Naive thymus-derived CD8-positive, alpha-beta T cell (primary cell): ENCODE measurements at regions not wholly inside any gene's neighbourhood (a gene's known extent, or its start where the extent isn't known, plus 50 kb on each side); places are given as distances from the start of the nearest gene placed in this dataset.
A peak's percentile ranks its signal among the peaks of the same experiment; 100 is the strongest.
"Not testable (repeated sequence)": the region's sequence is repeated elsewhere in the genome, so short reads cannot be mapped to it uniquely, and the experiment has no call there.

Source experiments
- ATAC-seq, 2 donors: fragments of 150-1000 bp; cut with Tn5 transposase in 1 of 2; sonication (Bioruptor Pico), chemical (Tn5 transposase) in 1 of 2; 1 replicate in 1 of 2; 2 replicates in 1 of 2; pipeline ENCODE4 v1.10.0; 2021; ENCODE audit warnings: mild to moderate bottlenecking in 2 of 2, moderate library complexity in 2 of 2
- POLR2A ChIA-PET: fragments of 350-600 bp; sonication (Branson Sonifier 250); formaldehyde crosslinking; loops from one replicate; lab custom pipeline; 2021; ENCODE audit warnings: antibody characterized with exemption; lab: Charles Lee
- DNase-seq, 10 donors: peaks; one replicate each; pipeline versions ENCODE4 v3.0.0 to v3.0.0-alpha.2; 2020 to 2022
- H3K27ac Mint-ChIP-seq, 10 donors: one replicate each; pipeline ENCODE4 v1.8.0; 2020 to 2022; ENCODE audit warnings: mild to moderate bottlenecking in 10 of 10, mixed read lengths in 10 of 10, moderate library complexity in 4 of 10, inconsistent platforms in 1 of 10
- H3K27me3 Mint-ChIP-seq, 5 donors: one replicate each; pipeline ENCODE4 v1.8.0; 2021 to 2022; ENCODE audit warnings: mixed read lengths in 5 of 5
- H3K36me3 Mint-ChIP-seq, 3 donors: one replicate each; pipeline ENCODE4 v1.8.0; 2020 to 2022; ENCODE audit warnings: mixed read lengths in 3 of 3, mild to moderate bottlenecking in 2 of 3, inconsistent platforms in 1 of 3
- H3K4me1 Mint-ChIP-seq, 4 donors: one replicate each; pipeline ENCODE4 v1.8.0; 2021 to 2022; ENCODE audit warnings: mixed read lengths in 4 of 4
- H3K4me3 Mint-ChIP-seq, 10 donors: one replicate each; pipeline ENCODE4 v1.8.0; 2020 to 2022; ENCODE audit warnings: mild to moderate bottlenecking in 10 of 10, mixed read lengths in 10 of 10, moderate library complexity in 6 of 10, inconsistent platforms in 1 of 10
- H3K9me3 Mint-ChIP-seq, 9 donors: one replicate each; pipeline ENCODE4 v1.8.0; 2020 to 2022; ENCODE audit warnings: mixed read lengths in 9 of 9, mild to moderate bottlenecking in 3 of 9, inconsistent platforms in 1 of 9, moderate library complexity in 1 of 9

- ATAC-seq: no peak
- Mint-ChIP-seq H3K9me3 (no peaks in the 10 kb centered on the region), H3K27ac (no peak overlapping the region), H3K27me3 (no peaks in the 10 kb centered on the region), H3K4me1 (peaks cover 0 to 8% (median 5%) of the 10 kb centered on the region in 4 donors), H3K4me3 (no peak overlapping the region), H3K36me3 (no peaks in the 10 kb centered on the region)
- POLR2A ChIA-PET: no interaction called here
- DNase-seq: no peak
Measured at GRCh38 chr5:68673823-68674180, 420.0 kb upstream of the SLC30A5 start.

GRCh38 chr5:68679041-68679440, 414.8 kb upstream of the SLC30A5 start:
- Mint-ChIP-seq H3K36me3 (peaks cover 0 to 3% (median 0%) of the 10 kb centered on the region in 3 donors), H3K9me3 (no peaks in the 10 kb centered on the region), H3K4me3 (no peak overlapping the region), H3K27me3 (peaks cover 0 to 8% (median 2%) of the 10 kb centered on the region in 5 donors), H3K4me1 (peaks cover 0 to 7% (median 1%) of the 10 kb centered on the region in 4 donors), H3K27ac (no peak overlapping the region)
- no peak for DNase-seq
- POLR2A ChIA-PET: no interaction called here
- no peak for ATAC-seq

GRCh38 chr5:68680366-68680765, 413.4 kb upstream of the SLC30A5 start:
- peaks cover 0 to 3% (median 0%) of the 10 kb centered on the region in 3 donors for H3K36me3 Mint-ChIP-seq
- no peak overlapping the region for H3K4me3 Mint-ChIP-seq
- POLR2A ChIA-PET: no interaction called here
- no peaks in the 10 kb centered on the region for H3K9me3 Mint-ChIP-seq
- peaks cover 0 to 8% (median 2%) of the 10 kb centered on the region in 5 donors for H3K27me3 Mint-ChIP-seq
- H3K4me1 Mint-ChIP-seq: peaks cover 0 to 7% (median 3%) of the 10 kb centered on the region in 4 donors
- ATAC-seq (no peak), DNase-seq (no peak)
- H3K27ac Mint-ChIP-seq: peak overlapping the region in 1 of 10 donors; percentile 19

- Mint-ChIP-seq H3K4me1 (peaks cover 0 to 7% (median 3%) of the 10 kb centered on the region in 4 donors), H3K9me3 (no peaks in the 10 kb centered on the region), H3K27me3 (peaks cover 0 to 8% (median 2%) of the 10 kb centered on the region in 5 donors), H3K4me3 (no peak overlapping the region), H3K27ac (no peak overlapping the region), H3K36me3 (peaks cover 0 to 3% (median 0%) of the 10 kb centered on the region in 3 donors)
- ATAC-seq: no peak
- POLR2A ChIA-PET: no interaction called here
- no peak for DNase-seq
Measured at GRCh38 chr5:68681929-68682328, 411.9 kb upstream of the SLC30A5 start.

GRCh38 chr5:68682400-68683160, 411.2 kb upstream of the SLC30A5 start:
- no peak overlapping the region for H3K27ac Mint-ChIP-seq
- DNase-seq (no peak), ATAC-seq (no peak)
- H3K4me1 Mint-ChIP-seq: peaks cover 0 to 7% (median 3%) of the 10 kb centered on the region in 4 donors
- H3K27me3 Mint-ChIP-seq: peaks cover 0 to 8% (median 2%) of the 10 kb centered on the region in 5 donors
- POLR2A ChIA-PET: interaction anchor here (0.6 kb wide), 1 partner anchor 1140 kb away, joined by 6 read pairs; no protein-coding TSS in a partner anchor
- no peaks in the 10 kb centered on the region for H3K9me3 Mint-ChIP-seq
- no peak overlapping the region for H3K4me3 Mint-ChIP-seq
- H3K36me3 Mint-ChIP-seq: peaks cover 0 to 3% (median 0%) of the 10 kb centered on the region in 3 donors

- Mint-ChIP-seq H3K4me3 (no peak overlapping the region), H3K36me3 (peaks cover 0 to 3% (median 0%) of the 10 kb centered on the region in 3 donors), H3K27me3 (peaks cover 0 to 8% (median 2%) of the 10 kb centered on the region in 5 donors), H3K4me1 (peaks cover 0 to 7% (median 4%) of the 10 kb centered on the region in 4 donors), H3K27ac (no peak overlapping the region), H3K9me3 (no peaks in the 10 kb centered on the region)
- POLR2A ChIA-PET: no interaction called here
- ATAC-seq: no peak
- DNase-seq: no peak
Measured at GRCh38 chr5:68683632-68684036, 410.2 kb upstream of the SLC30A5 start.

GRCh38 chr5:68685863-68686262, 408.0 kb upstream of the SLC30A5 start:
- POLR2A ChIA-PET: no interaction called here
- ATAC-seq: no peak
- peaks cover 0 to 16% (median 4%) of the 10 kb centered on the region in 4 donors for H3K4me1 Mint-ChIP-seq
- peaks cover 0 to 3% (median 1%) of the 10 kb centered on the region in 5 donors for H3K27me3 Mint-ChIP-seq
- no peak overlapping the region for H3K4me3 Mint-ChIP-seq
- H3K36me3 Mint-ChIP-seq: peaks cover 0 to 8% (median 3%) of the 10 kb centered on the region in 3 donors
- no peak overlapping the region for H3K27ac Mint-ChIP-seq
- H3K9me3 Mint-ChIP-seq: peaks cover 0 to 7% (median 0%) of the 10 kb centered on the region in 9 donors
- DNase-seq: no peak

- POLR2A ChIA-PET: no interaction called here
- peaks cover 0 to 16% (median 4%) of the 10 kb centered on the region in 4 donors for H3K4me1 Mint-ChIP-seq
- H3K9me3 Mint-ChIP-seq: peaks cover 0 to 22% (median 10%) of the 10 kb centered on the region in 9 donors
- peaks cover 0 to 4% (median 0%) of the 10 kb centered on the region in 5 donors for H3K27me3 Mint-ChIP-seq
- peaks cover 0 to 18% (median 10%) of the 10 kb centered on the region in 3 donors for H3K36me3 Mint-ChIP-seq
- no peak for DNase-seq
- ATAC-seq: no peak
- H3K4me3 Mint-ChIP-seq: no peak overlapping the region
- H3K27ac Mint-ChIP-seq: no peak overlapping the region
Measured at GRCh38 chr5:68688547-68688946, 405.3 kb upstream of the SLC30A5 start.

GRCh38 chr5:68689010-68689409, 404.8 kb upstream of the SLC30A5 start:
- Mint-ChIP-seq H3K27ac (no peak overlapping the region), H3K9me3 (peaks cover 0 to 27% (median 10%) of the 10 kb centered on the region in 9 donors), H3K4me3 (no peak overlapping the region), H3K4me1 (peaks cover 0 to 16% (median 4%) of the 10 kb centered on the region in 4 donors), H3K36me3 (peaks cover 0 to 15% (median 10%) of the 10 kb centered on the region in 3 donors), H3K27me3 (peaks cover 0 to 4% (median 0%) of the 10 kb centered on the region in 5 donors)
- no peak for DNase-seq
- ATAC-seq: no peak
- POLR2A ChIA-PET: no interaction called here

- H3K27ac Mint-ChIP-seq, H3K27me3 Mint-ChIP-seq, ATAC-seq, POLR2A ChIA-PET, H3K4me3 Mint-ChIP-seq, DNase-seq: not testable (repeated sequence)
- Mint-ChIP-seq H3K9me3 (peaks cover 0 to 34% (median 13%) of the 10 kb centered on the region in 9 donors), H3K36me3 (peaks cover 0 to 15% (median 10%) of the 10 kb centered on the region in 3 donors), H3K4me1 (peaks cover 0 to 16% (median 3%) of the 10 kb centered on the region in 4 donors)
Measured at GRCh38 chr5:68691874-68692273, 401.9 kb upstream of the SLC30A5 start.

GRCh38 chr5:68698025-68698940, 395.5 kb upstream of the SLC30A5 start:
- no peak overlapping the region for H3K4me3 Mint-ChIP-seq
- DNase-seq (no peak), ATAC-seq (no peak)
- H3K9me3 Mint-ChIP-seq: peaks cover 1 to 26% (median 8%) of the 10 kb centered on the region in 9 donors
- H3K27ac Mint-ChIP-seq: peak overlapping the region in 2 of 10 donors; percentile 20 to 21
- H3K36me3 Mint-ChIP-seq: peaks cover 0 to 3% (median 3%) of the 10 kb centered on the region in 3 donors
- POLR2A ChIA-PET: no interaction called here
- no peaks in the 10 kb centered on the region for H3K27me3 Mint-ChIP-seq
- H3K4me1 Mint-ChIP-seq: no peaks in the 10 kb centered on the region

- H3K36me3 Mint-ChIP-seq: peaks cover 0 to 3% (median 3%) of the 10 kb centered on the region in 3 donors
- H3K27ac Mint-ChIP-seq: peak overlapping the region in 1 of 10 donors; percentile 75
- H3K27me3 Mint-ChIP-seq: no peaks in the 10 kb centered on the region
- H3K4me3 Mint-ChIP-seq: no peak overlapping the region
- POLR2A ChIA-PET: no interaction called here
- no peak for ATAC-seq
- H3K9me3 Mint-ChIP-seq: peaks cover 0 to 24% (median 5%) of the 10 kb centered on the region in 9 donors
- no peak for DNase-seq
- peaks cover 0 to 1% (median 0%) of the 10 kb centered on the region in 4 donors for H3K4me1 Mint-ChIP-seq
Measured at GRCh38 chr5:68699966-68700365, 393.8 kb upstream of the SLC30A5 start.
